ENCODE measurements at regions not wholly inside any gene's neighbourhood (a gene's known extent, or its start where the extent isn't known, plus 50 kb on each side); places are given as distances from the start of the nearest gene placed in this dataset.

GRCh38 chr6:14339711-14340584 is 222.4 kb downstream of the CD83 start:
- no peak for TF ChIP-seq CTCF (IDR thresholded peaks at IDR 0.05)
- TF ChIP-seq POLR2AphosphoS5 (IDR thresholded peaks at IDR 0.05) = no peak
